ENCODE measurements at regions not wholly inside any gene's neighbourhood (a gene's known extent, or its start where the extent isn't known, plus 50 kb on each side); places are given as distances from the start of the nearest gene placed in this dataset.

DNA sequence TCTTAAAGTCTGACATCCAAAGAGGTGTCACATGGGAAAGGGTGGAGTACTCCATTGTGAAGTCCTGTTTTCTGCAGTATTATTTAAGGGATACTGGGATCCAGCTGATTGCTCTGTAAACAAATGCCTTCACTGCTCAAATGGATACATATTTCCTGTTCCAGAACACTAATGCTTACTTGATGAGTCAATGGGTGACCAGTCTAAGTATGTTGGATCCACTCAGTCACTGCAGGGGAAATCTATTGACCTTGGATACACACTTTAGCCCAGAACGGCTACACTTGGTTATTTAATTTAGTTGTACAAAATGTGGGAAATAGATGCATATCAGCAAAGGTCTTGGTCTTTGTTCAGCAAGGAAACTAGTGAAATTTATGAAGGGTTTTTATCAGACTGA is 261.4 kb downstream of the MAP2K4 start:
- Histone ChIP-seq H3K27ac (ENCODE audit: insufficient read depth, low read depth, low read length, poor library complexity, severe bottlenecking) (no peak overlapping the region), H3K9me3 (ENCODE audit: control insufficient read depth, low read length) (no peaks in the 10 kb centered on the region), H3K36me3 (ENCODE audit: control insufficient read depth, insufficient read depth, low read length) (no peaks in the 10 kb centered on the region), H3K27me3 (ENCODE audit: control insufficient read depth, insufficient read depth, low read length, poor library complexity, severe bottlenecking) (no peaks in the 10 kb centered on the region), H3K4me3 (ENCODE audit: insufficient read depth, low read depth, low read length) (no peak overlapping the region), H3K4me1 (ENCODE audit: control insufficient read depth, insufficient read depth, low read length) (no peaks in the 10 kb centered on the region)
- WGBS, 2 experiments = 90 to 96% methylated on average over 1 of the region's 1 CpG

DNA sequence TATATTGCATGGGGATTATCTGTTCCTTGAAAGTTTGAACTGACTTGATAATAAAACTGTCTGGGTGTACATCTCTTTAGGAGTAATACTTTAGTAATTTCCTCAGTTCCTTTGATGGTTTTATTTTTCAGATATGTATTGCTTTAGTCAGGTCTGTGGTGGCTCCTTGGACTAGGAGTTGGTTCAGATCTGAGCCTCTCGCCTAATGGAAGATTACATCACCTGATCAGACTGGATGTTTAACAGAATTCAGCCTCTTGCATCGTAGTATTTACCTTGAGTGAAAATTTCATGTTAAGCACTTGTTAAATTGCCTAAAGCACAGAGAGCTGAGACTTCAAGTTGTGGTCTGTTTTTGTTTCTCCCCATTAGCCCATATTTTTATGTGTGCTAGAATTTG is 267.3 kb downstream of the MAP2K4 start:
- 44 to 48% methylated on average over 2 of the region's 2 CpGs for WGBS, 2 experiments
- no peak overlapping the region for H3K27ac ChIP-seq (ENCODE audit: insufficient read depth, low read depth, low read length, poor library complexity, severe bottlenecking)
- H3K9me3 ChIP-seq (ENCODE audit: control insufficient read depth, low read length) = no peaks in the 10 kb centered on the region
- no peak overlapping the region for H3K4me3 ChIP-seq (ENCODE audit: insufficient read depth, low read depth, low read length)
- no peaks in the 10 kb centered on the region for H3K36me3 ChIP-seq (ENCODE audit: control insufficient read depth, insufficient read depth, low read length)
- H3K27me3 ChIP-seq (ENCODE audit: control insufficient read depth, insufficient read depth, low read length, poor library complexity, severe bottlenecking) = no peaks in the 10 kb centered on the region
- no peaks in the 10 kb centered on the region for H3K4me1 ChIP-seq (ENCODE audit: control insufficient read depth, insufficient read depth, low read length)

GRCh38 chr17:12290207-12290606 is 269.5 kb downstream of the MAP2K4 start:
- H3K9me3 ChIP-seq (ENCODE audit: control insufficient read depth, low read length) = no peaks in the 10 kb centered on the region
- H3K27me3 ChIP-seq (ENCODE audit: control insufficient read depth, insufficient read depth, low read length, poor library complexity, severe bottlenecking) = no peaks in the 10 kb centered on the region
- H3K4me3 ChIP-seq (ENCODE audit: insufficient read depth, low read depth, low read length) = no peak overlapping the region
- 93 to 95% methylated on average over 6 of the region's 6 CpGs for WGBS, 2 experiments
- no peak overlapping the region for H3K27ac ChIP-seq (ENCODE audit: insufficient read depth, low read depth, low read length, poor library complexity, severe bottlenecking)
- no peaks in the 10 kb centered on the region for H3K36me3 ChIP-seq (ENCODE audit: control insufficient read depth, insufficient read depth, low read length)
- H3K4me1 ChIP-seq (ENCODE audit: control insufficient read depth, insufficient read depth, low read length) = no peaks in the 10 kb centered on the region

GRCh38 chr17:12296209-12296625 is 275.5 kb downstream of the MAP2K4 start:
- no peak overlapping the region for H3K4me3 ChIP-seq (ENCODE audit: insufficient read depth, low read depth, low read length)
- H3K27ac ChIP-seq (ENCODE audit: insufficient read depth, low read depth, low read length, poor library complexity, severe bottlenecking) = peak overlapping the region; percentile 69
- 26 to 28% methylated on average over 5 of the region's 5 CpGs for whole genome bisulfite sequencing, 2 experiments
- no peaks in the 10 kb centered on the region for H3K27me3 ChIP-seq (ENCODE audit: control insufficient read depth, insufficient read depth, low read length, poor library complexity, severe bottlenecking)
- H3K36me3 ChIP-seq (ENCODE audit: control insufficient read depth, insufficient read depth, low read length) = no peaks in the 10 kb centered on the region
- H3K4me1 ChIP-seq (ENCODE audit: control insufficient read depth, insufficient read depth, low read length) = peaks cover 8% of the 10 kb centered on the region
- H3K9me3 ChIP-seq (ENCODE audit: control insufficient read depth, low read length) = no peaks in the 10 kb centered on the region

DNA sequence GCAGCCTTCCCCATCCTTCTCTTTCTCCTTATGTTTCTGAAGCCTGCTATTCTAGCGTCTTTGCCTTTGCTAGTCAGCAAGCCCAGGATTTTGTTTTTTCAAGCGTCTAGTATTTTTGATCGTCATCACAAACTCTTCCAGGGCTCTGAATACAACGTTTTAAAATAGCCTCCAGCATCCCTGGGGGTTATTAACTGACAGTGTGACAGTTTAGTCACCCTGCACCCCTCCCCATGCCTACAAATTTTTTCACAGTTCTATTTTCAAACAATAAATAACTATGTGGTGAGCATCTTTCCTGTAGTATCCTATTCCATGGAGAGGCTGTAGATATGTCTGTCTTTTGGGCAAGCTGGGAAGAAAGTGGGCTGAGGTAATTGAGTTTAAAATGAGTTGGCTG is 280.9 kb downstream of the MAP2K4 start:
- 92 to 98% methylated on average over 4 of the region's 4 CpGs for WGBS, 2 experiments
- H3K4me3 ChIP-seq (ENCODE audit: insufficient read depth, low read depth, low read length) = no peak overlapping the region
- no peaks in the 10 kb centered on the region for H3K36me3 ChIP-seq (ENCODE audit: control insufficient read depth, insufficient read depth, low read length)
- no peak overlapping the region for H3K27ac ChIP-seq (ENCODE audit: insufficient read depth, low read depth, low read length, poor library complexity, severe bottlenecking)
- no peaks in the 10 kb centered on the region for H3K27me3 ChIP-seq (ENCODE audit: control insufficient read depth, insufficient read depth, low read length, poor library complexity, severe bottlenecking)
- H3K9me3 ChIP-seq (ENCODE audit: control insufficient read depth, low read length) = no peaks in the 10 kb centered on the region
- H3K4me1 ChIP-seq (ENCODE audit: control insufficient read depth, insufficient read depth, low read length) = peaks cover 4% of the 10 kb centered on the region

GRCh38 chr17:12302711-12303110 is 282.0 kb downstream of the MAP2K4 start:
- no peaks in the 10 kb centered on the region for H3K27me3 ChIP-seq (ENCODE audit: control insufficient read depth, insufficient read depth, low read length, poor library complexity, severe bottlenecking)
- H3K4me1 ChIP-seq (ENCODE audit: control insufficient read depth, insufficient read depth, low read length) = no peaks in the 10 kb centered on the region
- no peaks in the 10 kb centered on the region for H3K36me3 ChIP-seq (ENCODE audit: control insufficient read depth, insufficient read depth, low read length)
- 95 to 97% methylated on average over 3 of the region's 3 CpGs for WGBS, 2 experiments
- no peaks in the 10 kb centered on the region for H3K9me3 ChIP-seq (ENCODE audit: control insufficient read depth, low read length)
- no peak overlapping the region for H3K4me3 ChIP-seq (ENCODE audit: insufficient read depth, low read depth, low read length)
- H3K27ac ChIP-seq (ENCODE audit: insufficient read depth, low read depth, low read length, poor library complexity, severe bottlenecking) = no peak overlapping the region

DNA sequence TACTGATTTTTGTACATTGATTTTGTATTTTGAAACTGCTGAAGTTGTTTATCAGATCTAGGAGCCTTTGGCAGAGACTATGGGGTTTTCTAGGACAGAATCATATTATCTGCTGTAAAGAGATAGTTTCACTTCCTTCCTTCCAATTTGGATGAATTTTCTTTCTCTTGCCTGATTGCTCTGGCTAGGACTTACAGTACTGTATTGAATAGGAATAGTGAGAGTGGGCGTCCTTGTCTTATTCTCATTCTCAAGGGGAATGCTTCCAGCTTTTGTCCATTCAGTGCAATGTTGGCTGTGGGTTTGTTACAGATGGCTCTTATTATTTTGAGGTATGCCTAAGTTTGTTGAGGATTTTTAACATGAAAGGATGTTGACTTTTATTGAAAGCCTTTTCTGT is 290.1 kb downstream of the MAP2K4 start:
- Histone ChIP-seq H3K36me3 (ENCODE audit: control insufficient read depth, insufficient read depth, low read length) (no peaks in the 10 kb centered on the region), H3K27ac (ENCODE audit: insufficient read depth, low read depth, low read length, poor library complexity, severe bottlenecking) (no peak overlapping the region), H3K4me1 (ENCODE audit: control insufficient read depth, insufficient read depth, low read length) (no peaks in the 10 kb centered on the region), H3K27me3 (ENCODE audit: control insufficient read depth, insufficient read depth, low read length, poor library complexity, severe bottlenecking) (no peaks in the 10 kb centered on the region), H3K4me3 (ENCODE audit: insufficient read depth, low read depth, low read length) (no peak overlapping the region), H3K9me3 (ENCODE audit: control insufficient read depth, low read length) (no peaks in the 10 kb centered on the region)
- 92 to 100% methylated on average over 1 of the region's 1 CpG for WGBS, 2 experiments

- no peak overlapping the region for H3K4me3 ChIP-seq (ENCODE audit: insufficient read depth, low read depth, low read length)
- no peaks in the 10 kb centered on the region for H3K9me3 ChIP-seq (ENCODE audit: control insufficient read depth, low read length)
- no peak overlapping the region for H3K27ac ChIP-seq (ENCODE audit: insufficient read depth, low read depth, low read length, poor library complexity, severe bottlenecking)
- no peaks in the 10 kb centered on the region for H3K36me3 ChIP-seq (ENCODE audit: control insufficient read depth, insufficient read depth, low read length)
- H3K27me3 ChIP-seq (ENCODE audit: control insufficient read depth, insufficient read depth, low read length, poor library complexity, severe bottlenecking) = no peaks in the 10 kb centered on the region
- no peaks in the 10 kb centered on the region for H3K4me1 ChIP-seq (ENCODE audit: control insufficient read depth, insufficient read depth, low read length)
Measured at GRCh38 chr17:12312692-12313091, 292.0 kb downstream of the MAP2K4 start.

- Histone ChIP-seq H3K4me1 (ENCODE audit: control insufficient read depth, insufficient read depth, low read length) (no peaks in the 10 kb centered on the region), H3K27me3 (ENCODE audit: control insufficient read depth, insufficient read depth, low read length, poor library complexity, severe bottlenecking) (no peaks in the 10 kb centered on the region), H3K27ac (ENCODE audit: insufficient read depth, low read depth, low read length, poor library complexity, severe bottlenecking) (no peak overlapping the region), H3K9me3 (ENCODE audit: control insufficient read depth, low read length) (no peaks in the 10 kb centered on the region), H3K4me3 (ENCODE audit: insufficient read depth, low read depth, low read length) (no peak overlapping the region), H3K36me3 (ENCODE audit: control insufficient read depth, insufficient read depth, low read length) (no peaks in the 10 kb centered on the region)
- WGBS, 2 experiments = 91 to 96% methylated on average over 1 of the region's 1 CpG
Measured at GRCh38 chr17:12313786-12314185, 293.1 kb downstream of the MAP2K4 start.

DNA sequence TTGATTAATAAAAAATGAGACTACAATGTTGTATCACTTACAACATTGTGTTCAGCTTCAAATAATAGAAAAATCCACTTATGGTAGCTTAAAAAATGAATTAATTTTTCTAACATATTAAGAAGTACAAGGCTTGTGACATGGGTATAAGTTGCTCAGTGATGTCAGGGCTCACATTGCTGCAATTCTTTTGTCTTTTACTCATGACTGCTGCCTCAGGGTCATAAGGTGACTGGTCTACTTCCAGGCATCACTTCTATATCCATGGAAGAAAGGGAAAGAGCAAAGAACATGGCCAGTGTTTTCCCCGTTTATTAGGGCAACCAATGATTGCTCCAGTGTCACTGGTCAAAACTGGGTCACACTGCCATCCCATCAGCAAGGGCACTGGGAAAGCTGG is 295.3 kb downstream of the MAP2K4 start:
- Histone ChIP-seq H3K9me3 (ENCODE audit: control insufficient read depth, low read length) (no peaks in the 10 kb centered on the region), H3K36me3 (ENCODE audit: control insufficient read depth, insufficient read depth, low read length) (no peaks in the 10 kb centered on the region), H3K4me1 (ENCODE audit: control insufficient read depth, insufficient read depth, low read length) (no peaks in the 10 kb centered on the region), H3K27ac (ENCODE audit: insufficient read depth, low read depth, low read length, poor library complexity, severe bottlenecking) (no peak overlapping the region), H3K4me3 (ENCODE audit: insufficient read depth, low read depth, low read length) (no peak overlapping the region), H3K27me3 (ENCODE audit: control insufficient read depth, insufficient read depth, low read length, poor library complexity, severe bottlenecking) (no peaks in the 10 kb centered on the region)
- WGBS, 2 experiments = 90 to 97% methylated on average over 1 of the region's 1 CpG

DNA sequence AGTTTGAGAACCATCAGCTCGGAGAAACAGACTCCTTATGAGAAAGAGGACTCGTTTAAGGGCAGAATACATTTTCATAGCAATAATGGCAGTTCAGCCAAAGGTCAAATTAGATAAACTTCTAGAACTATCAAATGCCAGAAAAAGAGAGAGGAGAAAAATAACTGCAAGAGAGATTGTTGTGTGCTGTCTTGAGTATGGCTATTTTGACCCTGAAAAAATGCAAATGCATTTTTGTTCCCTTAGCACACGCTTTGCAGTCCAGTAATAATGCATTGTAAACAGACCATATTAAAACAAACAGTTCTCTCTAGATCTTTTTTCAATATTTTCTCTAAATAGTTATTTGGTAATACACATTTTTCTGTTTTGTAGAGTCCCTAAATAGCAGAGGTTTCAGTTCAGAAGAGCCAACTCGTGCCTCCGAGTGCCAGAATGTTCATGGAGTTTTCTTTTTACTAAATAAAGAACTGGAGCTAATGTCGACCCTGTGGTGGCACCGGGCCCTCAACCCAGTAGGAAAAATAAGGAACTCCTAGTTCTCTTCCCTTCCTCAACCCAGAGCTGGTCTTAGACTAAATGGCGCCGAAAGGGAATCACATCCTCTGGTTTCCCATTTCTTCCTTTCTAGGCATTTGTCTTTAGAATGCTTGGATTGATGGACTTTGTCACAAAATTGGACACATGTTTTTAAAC is 298.0 kb downstream of the MAP2K4 start:
- Histone ChIP-seq H3K9me3 (ENCODE audit: control insufficient read depth, low read length) (no peaks in the 10 kb centered on the region), H3K27me3 (ENCODE audit: control insufficient read depth, insufficient read depth, low read length, poor library complexity, severe bottlenecking) (no peaks in the 10 kb centered on the region), H3K4me3 (ENCODE audit: insufficient read depth, low read depth, low read length) (no peak overlapping the region), H3K4me1 (ENCODE audit: control insufficient read depth, insufficient read depth, low read length) (no peaks in the 10 kb centered on the region), H3K36me3 (ENCODE audit: control insufficient read depth, insufficient read depth, low read length) (no peaks in the 10 kb centered on the region), H3K27ac (ENCODE audit: insufficient read depth, low read depth, low read length, poor library complexity, severe bottlenecking) (no peak overlapping the region)
- whole genome bisulfite sequencing, 2 experiments = 92 to 98% methylated on average over 8 to 9 of the region's 9 CpGs

Data from ectodermal cell (in vitro differentiated cells).